Calu3 (cell line): ENCODE measurements at regions not wholly inside any gene's neighbourhood (a gene's known extent, or its start where the extent isn't known, plus 50 kb on each side); places are given as distances from the start of the nearest gene placed in this dataset.

Experiments
- BruUV-seq: library from RNA; stranded (reverse); fragments of 400-500 nt; replicated peaks from 2 replicates; lab custom pipeline; 2021; lab: Mats Ljungman, UMichigan
- CTCF ChIA-PET: fragments of 300-600 bp; sonication (Branson Sonifier 250); formaldehyde crosslinking; loops from one replicate; lab custom pipeline; 2022; ENCODE audit warnings: antibody characterized with exemption; lab: Charles Lee
- DNase-seq: peaks from one replicate; pipeline ENCODE4 v3.0.0; 2022
- H3K27ac Mint-ChIP-seq: one replicate; pipeline ENCODE4 v1.8.0; 2022; ENCODE audit warnings: mixed read lengths; ENCODE audit not compliant: unreplicated experiment
- H3K27me3 Mint-ChIP-seq: one replicate; pipeline ENCODE4 v1.8.0; 2022; ENCODE audit warnings: mixed read lengths; ENCODE audit not compliant: unreplicated experiment
- H3K36me3 Mint-ChIP-seq: one replicate; pipeline ENCODE4 v1.8.0; 2022; ENCODE audit warnings: mild to moderate bottlenecking, moderate library complexity, mixed read lengths; ENCODE audit not compliant: insufficient read depth, unreplicated experiment
- H3K4me1 Mint-ChIP-seq: one replicate; pipeline ENCODE4 v1.8.0; 2022; ENCODE audit warnings: mild to moderate bottlenecking, low read depth, mixed read lengths; ENCODE audit not compliant: unreplicated experiment
- H3K4me3 Mint-ChIP-seq: one replicate; pipeline ENCODE4 v1.8.0; 2022; ENCODE audit warnings: mild to moderate bottlenecking, low read depth, moderate library complexity, mixed read lengths; ENCODE audit not compliant: unreplicated experiment
- H3K9me3 Mint-ChIP-seq: one replicate; pipeline ENCODE4 v1.8.0; 2022; ENCODE audit warnings: low read depth, mixed read lengths; ENCODE audit not compliant: unreplicated experiment
- CTCF ChIP-seq: fragments of 200-600 bp; IDR thresholded peaks from one replicate; pipeline ENCODE4 v1.8.0; 2022; ENCODE audit warnings: antibody characterized with exemption; ENCODE audit not compliant: unreplicated experiment
- intact Hi-C: fragments of 100-400 bp; cut with micrococcal nuclease; formaldehyde crosslinking; loops from one replicate; pipeline ENCODE4 v1.10.0; 2022; ENCODE audit not compliant: unreplicated experiment

- intact Hi-C loops: loop anchor here (10.0 kb wide), 1 partner anchor 67 kb away; no protein-coding TSS in a partner anchor
- no peak overlapping the region for H3K27ac Mint-ChIP-seq
- no peak for DNase-seq
- peaks cover 2% of the 10 kb centered on the region for H3K4me1 Mint-ChIP-seq
- no peaks in the 10 kb centered on the region for H3K27me3 Mint-ChIP-seq
- BruUV-seq: no TSS peak
- H3K9me3 Mint-ChIP-seq: no peaks in the 10 kb centered on the region
- CTCF ChIA-PET: no interaction called here
- TF ChIP-seq CTCF: no peak
- no peak overlapping the region for H3K4me3 Mint-ChIP-seq
- H3K36me3 Mint-ChIP-seq: no peaks in the 10 kb centered on the region
Measured at GRCh38 chr14:54188064-54188666, 208.6 kb upstream of the CDKN3 start.

- Mint-ChIP-seq H3K27me3 (no peaks in the 10 kb centered on the region), H3K36me3 (no peaks in the 10 kb centered on the region), H3K4me1 (no peaks in the 10 kb centered on the region), H3K4me3 (no peak overlapping the region), H3K27ac (no peak overlapping the region), H3K9me3 (no peaks in the 10 kb centered on the region)
- DNase-seq: no peak
- no TSS peak for BruUV-seq
- TF ChIP-seq CTCF: no peak
- intact Hi-C loops: loop anchor here (10.0 kb wide), 1 partner anchor 65 kb away; no protein-coding TSS in a partner anchor
- CTCF ChIA-PET: no interaction called here
Measured at GRCh38 chr14:54189333-54189732, 207.5 kb upstream of the CDKN3 start.

GRCh38 chr14:54189748-54190354 lies 207.0 kb upstream of the CDKN3 start:
- Mint-ChIP-seq H3K36me3 (no peaks in the 10 kb centered on the region), H3K4me3 (no peak overlapping the region), H3K27ac (no peak overlapping the region), H3K9me3 (no peaks in the 10 kb centered on the region), H3K27me3 (no peaks in the 10 kb centered on the region), H3K4me1 (no peaks in the 10 kb centered on the region)
- CTCF ChIA-PET: no interaction called here
- peak; percentile 23 for DNase-seq
- BruUV-seq: no TSS peak
- intact Hi-C loops: loop anchor here (10.0 kb wide), 1 partner anchor 65 kb away; no protein-coding TSS in a partner anchor
- no peak for TF ChIP-seq CTCF

GRCh38 chr14:54191846-54192245 lies 205.0 kb upstream of the CDKN3 start:
- TF ChIP-seq CTCF: no peak
- Mint-ChIP-seq H3K9me3 (no peaks in the 10 kb centered on the region), H3K27ac (no peak overlapping the region), H3K36me3 (no peaks in the 10 kb centered on the region), H3K27me3 (no peaks in the 10 kb centered on the region), H3K4me3 (no peak overlapping the region), H3K4me1 (peaks cover under 1% of the 10 kb centered on the region)
- intact Hi-C loops: no loop called here
- CTCF ChIA-PET: no interaction called here
- no peak for DNase-seq
- no TSS peak for BruUV-seq
